Hippocampal formation (tissue), 2 donors: ENCODE measurements at regions not wholly inside any gene's neighbourhood (a gene's known extent, or its start where the extent isn't known, plus 50 kb on each side); places are given as distances from the start of the nearest gene placed in this dataset.

ENCODE experiments used
- DNase-seq, 2 donors: peaks; one replicate each; lab custom pipeline; 2025; lab: John Stamatoyannopoulos, UW

DNA sequence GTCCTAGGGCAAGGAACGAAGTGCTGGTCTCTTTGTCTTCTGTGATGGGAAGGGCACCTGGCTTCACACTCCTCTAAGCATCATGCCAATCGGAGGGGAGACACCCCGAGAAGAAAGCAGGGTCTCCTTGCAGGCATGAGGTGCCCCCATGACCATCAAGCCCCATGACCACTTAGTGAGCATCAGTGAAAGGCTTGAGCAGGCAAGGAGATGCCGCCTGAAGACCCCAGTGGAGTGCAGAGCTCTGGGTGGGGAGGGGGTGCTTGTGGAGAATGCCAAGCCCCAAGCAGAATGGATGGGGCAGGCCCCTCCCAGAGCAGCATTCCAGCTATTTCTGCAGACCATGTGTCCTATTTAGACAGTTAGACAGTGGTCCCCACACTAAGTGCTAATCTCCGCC is 232.7 kb upstream of the TNRC6C start:
- no peak for DNase-seq

DNA sequence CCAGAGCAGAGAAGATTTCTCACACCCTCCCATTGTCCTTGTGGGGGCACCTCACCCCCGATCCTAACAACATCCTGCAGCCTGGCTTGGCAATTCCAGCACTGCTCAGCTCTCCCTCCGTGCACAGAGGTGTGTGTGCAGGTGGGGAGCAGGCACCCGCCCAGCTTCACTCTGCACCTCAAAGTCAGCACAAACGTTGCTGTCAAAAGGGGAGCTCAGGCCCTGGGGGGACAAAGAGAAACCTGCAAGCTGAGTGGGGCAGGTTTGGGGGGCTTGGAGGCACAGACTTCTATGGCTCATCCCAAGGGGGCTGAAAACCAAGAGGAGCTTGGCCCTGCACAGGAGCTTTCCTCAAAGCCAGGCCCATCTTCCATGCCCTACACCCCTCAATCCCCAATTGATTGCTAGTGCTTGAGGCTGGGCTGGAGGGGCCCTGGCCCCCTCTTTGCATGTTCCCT is 231.9 kb upstream of the TNRC6C start:
- DNase-seq = no peak

GRCh38 chr17:77727037-77727615 is 231.4 kb upstream of the TNRC6C start:
- no peak for DNase-seq

- DNase-seq = no peak
These were observed 230.1 kb upstream of the TNRC6C start for GRCh38 chr17:77728474-77728795.

DNA sequence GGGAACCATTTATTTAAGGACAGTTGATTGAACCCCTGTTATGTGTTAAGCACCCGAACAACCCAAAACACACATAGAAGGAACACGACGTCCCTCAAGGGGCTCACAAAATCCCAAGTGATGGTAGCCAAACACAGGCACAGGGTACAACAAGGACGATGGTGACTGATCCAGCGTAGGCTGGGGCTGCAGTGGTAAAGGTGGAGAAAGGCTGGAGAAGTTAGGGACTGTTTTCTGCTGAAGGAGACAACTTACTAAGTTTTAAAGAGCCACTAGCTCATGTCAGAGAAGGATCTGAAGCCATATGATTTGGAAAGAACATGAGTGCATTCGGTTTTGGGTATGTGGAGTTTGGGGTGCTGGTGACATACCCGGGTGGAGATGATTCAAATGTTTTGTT is 229.6 kb upstream of the TNRC6C start:
- no peak for DNase-seq

GRCh38 chr17:77729587-77729986 is 228.9 kb upstream of the TNRC6C start:
- no peak for DNase-seq

DNA sequence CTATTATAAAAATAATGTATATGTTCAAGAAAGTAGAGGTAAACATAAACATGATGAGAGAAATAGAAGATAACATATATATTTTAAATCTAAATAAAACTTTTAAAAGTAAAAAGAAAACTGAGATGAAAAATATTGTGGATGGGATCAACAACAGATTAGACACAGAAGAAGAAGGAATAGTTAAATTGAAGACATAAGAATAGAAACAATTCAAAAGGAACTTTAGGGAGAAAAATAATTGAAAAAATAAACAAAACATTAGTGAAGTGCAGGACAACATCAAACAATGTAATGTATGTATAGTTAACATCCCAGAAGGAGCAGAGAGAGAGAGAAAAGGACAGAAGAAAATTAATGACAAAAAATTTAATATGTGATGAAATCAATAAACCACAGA is 228.1 kb upstream of the TNRC6C start:
- no peak for DNase-seq

DNA sequence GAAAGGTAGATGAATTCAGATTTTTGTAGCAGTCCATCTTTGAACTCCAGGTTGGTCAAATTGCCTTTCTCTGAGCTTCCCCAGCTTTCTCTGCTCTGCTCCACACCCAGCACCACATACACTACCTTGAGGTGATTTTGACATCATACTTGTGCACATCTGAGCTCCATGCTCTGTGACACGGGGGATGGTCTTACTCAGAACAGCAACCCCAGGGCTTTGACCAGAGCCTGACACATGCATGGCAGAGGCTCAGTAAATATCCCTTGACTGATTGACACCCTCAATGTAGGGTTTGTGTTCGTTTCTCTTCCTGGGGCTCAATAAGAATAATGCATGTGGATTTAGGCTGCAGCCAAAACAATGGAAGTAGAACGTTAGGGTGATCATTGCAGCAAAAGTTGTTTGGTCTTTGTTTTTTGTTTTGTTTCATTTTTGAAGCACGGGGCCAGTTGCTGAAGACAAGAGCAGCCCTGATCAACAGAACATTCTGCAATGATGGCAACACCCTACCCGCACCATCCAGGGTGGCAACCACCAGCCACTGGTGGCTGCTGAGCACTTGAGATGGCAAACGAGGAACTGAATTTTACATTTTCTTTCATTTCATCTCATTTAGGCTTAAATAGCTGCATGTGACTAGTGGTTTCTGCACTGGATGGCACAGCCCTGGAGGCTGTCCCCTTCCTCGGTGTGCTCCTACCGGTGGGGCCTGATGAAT is 224.8 kb upstream of the TNRC6C start:
- DNase-seq = no peak

GRCh38 chr17:77734371-77735080 is 224.0 kb upstream of the TNRC6C start:
- peak; percentile 80 to 86 for DNase-seq

- DNase-seq = no peak
These were observed 223.4 kb upstream of the TNRC6C start for GRCh38 chr17:77735081-77735565.

GRCh38 chr17:77735566-77736198 is 222.8 kb upstream of the TNRC6C start:
- DNase-seq = peak in 1 of 2 donors; percentile 9

DNA sequence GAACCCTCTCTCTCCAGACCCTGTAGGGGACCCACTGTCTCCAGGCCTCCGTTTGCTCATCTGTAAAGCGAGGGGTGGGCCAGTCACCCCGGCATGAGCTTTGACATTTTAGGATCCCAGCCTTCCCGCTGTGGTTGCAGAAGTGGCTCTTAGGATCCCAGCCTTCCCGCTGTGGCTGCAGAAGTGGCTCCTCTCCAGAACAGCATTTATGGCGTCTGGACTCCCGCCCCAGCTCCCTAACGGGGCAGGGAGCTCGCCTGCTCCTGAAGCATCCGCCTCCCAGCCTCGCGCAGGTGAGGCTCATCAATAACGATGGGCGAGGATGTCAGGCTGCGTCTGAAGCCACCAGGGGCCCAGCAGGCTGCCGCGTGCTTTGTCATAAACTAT is 222.3 kb upstream of the TNRC6C start:
- DNase-seq = no peak

DNA sequence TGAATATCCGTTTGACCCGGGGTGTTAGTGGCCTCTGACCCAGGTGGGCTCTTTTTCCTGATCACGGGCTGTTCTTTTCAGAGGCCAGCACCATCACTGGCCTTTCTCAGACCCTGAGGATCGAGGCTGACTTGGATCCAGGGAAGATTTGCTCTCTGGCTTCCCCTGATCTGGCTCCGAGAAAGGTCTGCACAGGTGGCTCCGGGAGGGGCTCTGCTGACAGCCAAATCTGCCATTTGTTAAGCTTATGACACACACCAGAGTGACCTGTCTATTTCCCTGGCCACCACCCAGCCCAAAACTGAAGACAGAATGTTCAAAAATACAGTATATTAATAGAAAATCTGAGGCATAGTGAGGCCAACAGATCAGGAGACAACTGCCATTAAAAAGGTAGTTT is 221.8 kb upstream of the TNRC6C start:
- no peak for DNase-seq

- no peak for DNase-seq
These were observed 220.8 kb upstream of the TNRC6C start for GRCh38 chr17:77737442-77738265.

GRCh38 chr17:77738751-77739531 is 219.6 kb upstream of the TNRC6C start:
- DNase-seq = no peak

DNA sequence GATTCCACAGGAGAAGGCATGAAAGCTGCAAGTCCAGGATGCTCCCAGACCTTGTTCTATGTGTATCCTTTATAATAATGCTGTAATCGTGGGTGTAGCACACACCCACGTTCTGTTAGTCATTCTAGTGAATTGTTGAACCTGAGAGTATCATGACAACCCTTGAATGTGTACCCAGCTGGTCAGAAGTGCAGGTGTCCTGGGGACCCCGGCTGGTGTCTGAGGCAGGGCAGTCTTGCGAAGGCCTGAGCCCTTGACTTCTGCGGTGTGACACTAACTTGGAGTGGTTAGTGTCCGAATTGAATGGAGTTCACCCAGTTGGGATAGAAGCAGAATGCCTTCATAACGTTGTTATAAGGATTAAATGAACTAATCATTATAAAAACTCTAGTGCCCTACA is 218.0 kb upstream of the TNRC6C start:
- no peak for DNase-seq

- DNase-seq = no peak
These were observed 217.4 kb upstream of the TNRC6C start for GRCh38 chr17:77741109-77741508.

DNA sequence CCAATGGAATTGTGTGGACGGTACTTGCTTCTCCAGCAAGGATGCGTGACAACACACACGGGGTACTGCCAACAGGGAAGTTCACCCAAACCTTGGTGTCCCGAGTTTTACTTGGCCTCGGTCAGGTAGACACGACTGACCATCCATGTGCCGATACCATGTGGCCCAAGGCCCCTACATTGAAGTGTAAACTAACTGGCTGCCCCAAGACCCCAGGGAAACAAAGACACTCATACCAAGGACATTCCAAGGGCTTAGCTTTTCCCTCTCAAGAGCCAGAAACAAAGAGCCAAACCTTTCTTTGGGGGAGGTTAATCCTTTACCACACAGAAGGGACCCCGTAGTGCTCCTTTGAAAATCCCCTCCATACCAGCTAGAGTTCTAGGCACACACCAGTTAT is 215.9 kb upstream of the TNRC6C start:
- DNase-seq = no peak

DNA sequence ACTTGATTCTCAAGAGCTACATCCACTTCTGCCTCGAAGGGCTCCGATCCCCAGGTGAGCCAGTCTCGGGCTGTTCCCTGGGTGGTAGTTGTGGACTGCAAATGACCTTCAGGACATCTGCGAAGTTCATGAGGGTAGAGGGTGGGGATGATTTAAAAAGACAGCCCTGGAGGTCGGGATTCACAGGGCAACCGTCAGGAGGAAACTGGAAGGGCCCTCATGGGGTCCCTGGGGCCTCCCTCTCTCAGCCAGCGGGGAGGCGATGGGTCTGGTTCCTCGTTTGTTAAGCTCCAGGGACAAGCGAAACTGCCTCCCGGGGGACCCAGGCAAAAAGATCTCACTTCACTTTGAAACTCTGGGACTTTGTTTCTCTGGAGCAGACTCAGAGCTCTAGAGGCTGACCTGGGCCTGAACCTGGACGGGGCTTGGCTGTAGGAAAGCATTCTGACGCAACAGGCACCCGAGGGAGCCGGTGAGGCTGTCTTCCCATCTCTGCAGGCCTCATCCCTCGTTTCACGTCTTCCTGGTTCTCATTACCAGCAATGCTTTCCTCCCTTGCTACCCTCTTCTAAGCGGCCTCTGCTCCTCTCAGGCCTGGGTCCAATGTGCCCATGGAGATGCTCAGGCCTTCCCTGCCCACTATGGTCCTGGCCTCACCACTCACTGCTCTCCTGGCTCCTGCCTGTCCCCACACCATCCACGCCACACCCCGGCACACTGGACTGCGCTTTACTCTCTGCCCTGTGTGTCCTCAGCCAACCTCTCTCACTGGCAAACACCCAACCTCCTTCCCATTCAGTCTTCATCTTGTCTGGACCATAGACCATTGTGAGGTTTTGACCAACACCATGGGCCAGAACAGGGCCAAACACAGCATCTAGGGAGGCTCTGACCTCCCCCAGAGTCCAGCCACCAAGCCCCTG is 214.2 kb upstream of the TNRC6C start:
- no peak for DNase-seq

DNA sequence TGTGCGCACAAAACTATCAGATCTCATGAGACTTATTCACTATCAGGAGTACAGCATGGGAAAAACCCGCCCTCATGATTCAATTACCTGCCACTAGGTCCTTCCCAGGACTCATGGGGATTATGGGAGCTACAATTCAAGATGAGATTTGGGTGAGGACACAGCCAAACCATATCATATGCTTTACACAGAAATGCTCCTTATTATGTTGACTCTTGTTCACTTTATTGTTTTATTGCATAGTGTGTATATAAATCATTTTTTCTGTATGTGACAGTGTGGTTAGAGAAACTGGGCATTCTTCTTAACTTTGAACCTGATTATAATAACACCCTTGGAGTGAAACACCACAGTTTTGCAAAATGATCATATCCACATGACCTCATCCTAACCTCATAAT is 212.8 kb upstream of the TNRC6C start:
- DNase-seq = no peak
